Ammon's horn (tissue), 1 donor: ENCODE measurements at regions not wholly inside any gene's neighbourhood (a gene's known extent, or its start where the extent isn't known, plus 50 kb on each side); places are given as distances from the start of the nearest gene placed in this dataset.

Experiments used
- DNase-seq: peaks from one replicate; pipeline ENCODE4 v3.0.0-alpha.2; 2016; ENCODE audit warnings: low spot score

DNA sequence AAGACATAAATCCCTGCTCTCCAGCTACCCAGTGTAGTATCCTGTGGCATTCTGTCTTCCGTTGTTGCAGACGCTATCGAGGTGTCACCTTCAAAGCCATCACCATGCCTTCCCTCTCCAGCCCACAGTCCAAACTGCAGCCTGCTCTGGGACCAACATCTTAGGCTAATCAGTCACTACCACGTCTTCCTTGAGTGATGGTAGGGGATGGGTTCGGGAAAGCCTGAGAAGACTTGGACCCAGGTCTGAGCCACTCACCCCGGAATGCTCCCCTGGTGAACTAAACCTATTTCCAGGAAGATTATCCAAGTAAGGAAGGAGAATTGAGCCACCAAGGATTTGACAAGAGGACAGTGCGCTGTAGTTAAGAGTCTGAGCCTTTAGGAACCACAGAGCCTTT, 52.9 kb upstream of the IRX1 start:
- no peak for DNase-seq

DNA sequence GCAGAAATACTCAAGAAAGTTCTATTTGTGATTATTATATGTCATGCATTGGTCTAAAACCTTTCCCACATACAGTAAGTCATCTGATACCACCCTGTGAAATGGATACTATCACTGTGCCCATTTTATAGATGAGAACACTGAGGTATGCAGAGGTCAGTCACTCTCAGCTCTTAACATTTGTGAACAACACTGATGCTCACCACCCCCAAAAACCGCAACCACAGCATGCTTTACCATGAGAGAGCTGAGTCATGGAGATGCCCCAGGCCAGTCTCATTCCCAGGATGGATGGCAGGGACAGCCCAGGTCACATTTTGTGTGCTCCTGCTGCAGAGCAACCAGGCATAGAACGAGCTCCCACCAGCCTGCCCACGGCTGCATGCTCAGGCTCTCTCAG, 53.5 kb upstream of the IRX1 start:
- DNase-seq, result no peak

DNA sequence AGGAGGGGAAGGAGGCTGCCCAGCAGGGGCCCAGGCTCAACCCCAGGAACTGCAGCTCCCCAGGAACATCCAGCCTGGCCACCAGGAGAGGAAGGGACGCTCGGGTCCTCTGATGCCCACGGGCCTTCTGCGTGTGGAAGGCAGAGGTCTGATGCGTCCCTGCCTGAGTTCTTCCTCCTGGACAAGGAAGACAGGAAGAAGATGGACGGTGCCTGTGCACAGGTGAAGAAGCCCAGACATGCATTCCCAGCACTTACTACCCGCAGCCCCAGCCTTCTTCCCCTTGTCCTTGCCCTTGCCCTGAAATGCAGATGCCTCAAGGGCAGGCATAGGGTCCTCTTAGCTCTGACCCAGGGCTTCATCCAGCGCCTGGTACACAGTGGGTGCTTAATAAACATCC, 56.7 kb upstream of the IRX1 start:
- no peak for DNase-seq

DNA sequence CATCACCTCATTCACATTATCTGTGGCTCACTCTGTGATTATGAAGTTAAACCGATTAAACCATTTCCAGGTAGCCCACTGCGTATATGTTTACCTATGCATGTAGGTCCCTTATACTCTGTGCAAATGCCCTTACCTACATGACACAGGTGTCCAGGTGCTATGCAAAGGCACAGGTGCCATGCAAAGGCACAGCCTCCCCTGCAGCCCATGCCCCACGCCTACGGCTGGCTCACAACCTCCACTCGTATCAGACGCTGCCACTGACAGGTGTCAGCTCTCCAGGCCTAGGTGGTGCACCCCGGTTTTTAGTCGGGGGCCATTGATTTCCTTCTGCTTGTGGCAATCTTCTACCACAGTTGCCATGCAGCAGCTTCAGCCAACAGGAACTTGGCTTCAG, 57.7 kb upstream of the IRX1 start:
- DNase-seq, result no peak

DNA sequence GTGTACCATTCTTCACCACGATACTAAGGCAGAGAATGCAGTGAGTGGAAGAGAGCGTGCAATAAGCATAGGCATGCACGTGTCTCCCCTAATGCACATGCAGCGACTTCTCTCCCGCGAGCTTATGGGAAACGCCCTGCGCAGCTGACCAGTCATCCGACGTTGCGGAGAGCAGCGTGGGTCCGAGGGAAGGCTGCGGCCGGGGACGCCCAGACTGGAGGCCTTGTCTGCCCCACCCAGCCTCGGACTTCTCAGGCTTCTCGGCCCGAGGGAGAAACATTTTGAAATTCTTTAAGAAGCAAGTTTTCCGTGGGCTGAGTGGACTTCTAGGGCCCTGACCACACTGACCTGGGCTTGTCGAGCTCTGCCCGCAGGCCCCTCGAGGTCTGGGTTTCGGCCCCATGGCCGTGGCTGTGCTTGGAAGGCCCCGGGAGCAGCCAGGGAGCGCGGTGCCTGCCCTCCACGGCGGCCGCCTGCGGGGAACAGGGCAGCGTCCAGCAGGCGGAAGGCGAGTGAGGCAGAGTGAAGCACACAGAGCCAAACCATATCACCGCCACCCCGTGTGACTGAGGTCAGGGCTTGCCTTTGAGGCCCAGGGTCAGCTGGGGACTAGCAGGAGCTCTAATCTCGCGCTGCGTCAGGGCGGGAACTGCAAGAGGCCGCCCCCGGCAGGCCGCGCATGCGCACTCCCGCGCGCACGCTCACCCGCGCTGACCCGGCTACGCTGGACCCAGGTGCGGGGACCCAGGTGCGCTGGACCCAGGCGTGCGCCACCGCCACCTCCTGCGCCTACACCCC, 60.0 kb upstream of the IRX1 start:
- no peak for DNase-seq

DNA sequence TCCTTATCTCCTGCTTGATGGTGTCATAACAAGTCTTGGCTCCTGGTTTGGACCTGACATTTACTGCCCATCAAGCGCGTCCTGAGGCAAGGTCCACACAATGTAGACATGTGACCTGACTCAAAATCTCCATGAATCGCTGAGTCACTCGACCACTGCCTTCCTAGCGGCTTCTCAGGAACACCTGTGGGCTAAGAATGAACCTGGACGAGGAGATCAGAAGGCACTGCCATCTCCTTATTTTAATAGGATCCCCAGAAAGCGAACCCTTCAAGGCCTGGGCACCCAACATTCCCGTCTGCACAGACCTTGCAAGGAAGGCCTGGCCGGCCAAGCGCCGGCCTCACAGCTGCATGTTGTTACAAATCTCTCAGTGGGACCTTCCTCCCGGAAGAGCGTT, 60.6 kb upstream of the IRX1 start:
- DNase-seq, result no peak

DNA sequence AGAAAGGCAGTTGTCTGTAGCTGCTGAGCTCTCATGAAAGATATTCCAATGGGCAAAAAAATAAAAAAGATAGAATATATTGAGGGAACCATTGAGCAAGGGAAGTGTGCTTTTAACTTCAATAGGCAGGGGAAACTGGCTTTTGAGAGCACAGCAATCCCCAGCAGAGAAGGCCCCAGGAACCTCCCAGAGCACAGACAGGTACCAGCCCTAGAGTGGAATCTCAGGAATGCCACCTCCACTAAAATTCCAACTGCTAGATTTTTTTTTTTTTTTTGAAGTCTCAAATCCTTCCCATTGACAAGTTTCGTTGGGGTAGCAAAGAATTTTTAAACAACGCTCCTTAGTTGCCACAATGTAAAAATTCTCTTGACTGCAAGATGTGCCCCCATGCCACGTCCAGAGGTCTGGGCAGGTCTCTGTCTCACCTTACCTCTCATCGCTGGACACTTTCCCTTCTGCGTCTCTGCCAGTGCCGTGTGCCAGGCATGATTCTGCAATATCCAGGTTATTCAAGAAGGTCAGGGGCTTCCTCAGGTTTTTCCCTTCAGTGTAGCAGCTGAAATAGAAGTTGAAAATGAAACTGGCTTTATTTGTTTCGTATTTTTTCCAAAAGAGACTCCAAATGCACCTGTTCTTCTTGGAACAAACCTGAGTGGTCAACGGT, 64.2 kb upstream of the IRX1 start:
- no peak for DNase-seq

DNA sequence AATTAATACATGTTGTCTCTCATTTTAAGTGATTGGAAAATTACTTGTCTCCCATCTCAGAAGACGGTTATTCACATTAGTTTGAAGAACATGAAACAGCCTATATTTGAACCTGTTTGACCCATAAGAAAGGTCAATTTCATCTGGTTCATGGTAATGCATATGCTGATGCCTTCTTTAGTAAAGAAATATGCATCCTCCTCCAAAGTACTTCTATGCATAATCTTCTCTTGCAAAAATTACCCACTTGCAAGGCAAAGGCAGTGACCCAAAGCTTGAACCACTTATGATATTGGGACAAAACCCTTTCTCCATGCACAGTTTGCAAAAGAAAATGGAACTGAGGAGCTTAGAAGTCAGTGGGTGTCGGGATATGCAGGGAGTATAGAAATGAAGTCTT, 65.4 kb upstream of the IRX1 start:
- DNase-seq, result no peak

DNA sequence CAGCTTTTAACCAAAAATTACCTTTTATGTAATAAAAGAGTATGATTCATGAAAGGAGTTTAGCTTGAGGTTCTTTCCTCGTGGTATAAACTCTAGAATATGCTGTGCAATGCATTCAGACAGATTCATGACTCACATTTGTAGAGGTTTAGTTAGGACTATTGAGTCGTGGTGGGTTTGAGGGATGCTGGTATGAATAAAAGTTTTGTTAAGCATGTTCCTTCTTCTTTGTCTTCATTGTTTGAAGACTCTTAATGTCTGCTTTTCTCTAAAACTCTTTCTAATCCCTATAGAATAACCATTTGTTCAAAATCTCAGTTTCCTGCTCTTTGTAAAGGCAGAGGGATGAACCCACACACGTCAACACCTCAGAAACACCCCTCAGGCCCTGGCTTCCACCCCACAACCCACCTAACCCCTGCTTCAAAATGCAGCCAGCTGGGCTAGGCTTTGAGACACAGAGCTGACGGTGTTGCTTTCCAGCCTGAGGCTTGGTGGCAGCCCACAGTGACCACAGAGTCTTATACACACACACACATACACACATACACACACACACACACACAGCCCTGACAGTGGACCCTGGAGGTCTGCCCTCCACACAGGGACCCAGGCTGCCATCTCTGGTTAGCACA, 69.0 kb upstream of the IRX1 start:
- no peak for DNase-seq

DNA sequence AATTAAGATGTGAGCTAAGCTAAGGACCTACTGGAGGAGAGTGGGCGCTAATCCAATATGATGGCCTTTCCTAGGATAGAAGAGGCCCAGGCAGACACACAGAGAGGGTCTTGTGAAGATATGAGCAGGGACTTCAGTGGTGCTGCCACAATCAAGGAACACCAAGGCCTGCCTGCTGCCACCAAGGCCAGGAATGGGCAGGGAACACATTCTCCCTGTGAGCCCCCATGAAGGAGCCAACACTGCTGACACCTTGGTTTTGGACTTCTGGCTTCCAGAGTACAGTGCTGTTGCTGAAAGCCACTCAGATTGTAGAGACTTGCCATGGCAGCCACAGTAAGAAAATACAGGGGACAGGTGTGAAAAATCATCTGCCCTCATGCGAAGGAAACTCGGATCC, 73.1 kb upstream of the IRX1 start:
- no peak for DNase-seq

DNA sequence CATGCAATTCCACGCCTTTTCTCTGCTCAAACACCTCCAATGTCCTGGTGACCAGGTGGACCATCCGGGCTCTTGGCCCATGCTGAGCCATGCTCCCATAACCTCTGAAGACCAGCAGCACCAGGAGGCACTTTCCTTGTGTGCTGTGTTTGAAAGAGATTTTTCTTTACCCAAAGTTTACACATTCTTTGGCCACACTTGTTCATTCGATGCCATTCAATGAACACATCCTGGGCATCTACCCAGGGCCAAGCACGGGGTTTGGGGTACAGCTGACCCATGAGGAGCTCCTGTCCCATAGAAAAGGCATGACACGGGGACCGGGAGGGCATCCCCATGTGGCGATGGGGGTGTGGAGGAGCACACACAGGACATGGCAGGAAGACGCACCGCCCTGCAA, 77.1 kb upstream of the IRX1 start:
- no peak for DNase-seq

DNA sequence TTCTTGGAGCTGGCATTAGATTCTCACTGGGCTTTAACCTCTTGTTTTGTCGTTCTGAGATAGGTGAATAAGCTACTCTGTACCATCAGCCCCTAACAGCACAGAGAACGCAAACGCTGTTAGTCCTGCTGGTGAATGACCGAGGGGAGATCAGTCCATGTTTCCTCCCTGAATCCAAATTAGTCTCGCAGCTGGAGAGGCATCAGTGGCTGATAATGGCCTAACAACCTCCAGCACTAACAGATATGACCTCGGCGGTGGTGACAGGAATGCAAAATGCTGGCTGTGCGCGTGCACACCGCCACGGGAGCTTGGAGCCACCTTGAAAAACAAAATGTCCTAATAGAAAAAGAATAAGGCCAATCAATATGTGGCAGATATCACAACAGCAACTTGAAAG, 77.6 kb upstream of the IRX1 start:
- no peak for DNase-seq

DNA sequence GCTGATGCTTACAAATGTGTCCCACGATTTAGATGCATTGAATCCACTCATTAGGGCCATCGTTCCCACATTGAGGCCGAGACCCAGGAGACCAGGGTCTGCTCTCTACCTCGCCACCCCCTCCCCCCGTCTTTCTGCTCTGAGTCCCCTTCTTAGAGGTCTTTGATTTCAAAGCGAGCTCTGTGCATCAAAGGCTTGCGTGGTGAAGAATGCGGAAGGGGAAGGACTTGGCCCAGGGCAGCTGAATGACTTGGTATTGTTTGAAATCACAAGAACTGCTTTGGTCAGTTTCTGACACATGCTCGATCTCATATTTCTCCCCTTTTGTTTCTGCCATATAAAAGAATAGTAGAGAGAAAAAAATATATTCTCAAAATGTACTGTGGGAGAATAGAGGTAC, 78.3 kb upstream of the IRX1 start:
- no peak for DNase-seq

DNA sequence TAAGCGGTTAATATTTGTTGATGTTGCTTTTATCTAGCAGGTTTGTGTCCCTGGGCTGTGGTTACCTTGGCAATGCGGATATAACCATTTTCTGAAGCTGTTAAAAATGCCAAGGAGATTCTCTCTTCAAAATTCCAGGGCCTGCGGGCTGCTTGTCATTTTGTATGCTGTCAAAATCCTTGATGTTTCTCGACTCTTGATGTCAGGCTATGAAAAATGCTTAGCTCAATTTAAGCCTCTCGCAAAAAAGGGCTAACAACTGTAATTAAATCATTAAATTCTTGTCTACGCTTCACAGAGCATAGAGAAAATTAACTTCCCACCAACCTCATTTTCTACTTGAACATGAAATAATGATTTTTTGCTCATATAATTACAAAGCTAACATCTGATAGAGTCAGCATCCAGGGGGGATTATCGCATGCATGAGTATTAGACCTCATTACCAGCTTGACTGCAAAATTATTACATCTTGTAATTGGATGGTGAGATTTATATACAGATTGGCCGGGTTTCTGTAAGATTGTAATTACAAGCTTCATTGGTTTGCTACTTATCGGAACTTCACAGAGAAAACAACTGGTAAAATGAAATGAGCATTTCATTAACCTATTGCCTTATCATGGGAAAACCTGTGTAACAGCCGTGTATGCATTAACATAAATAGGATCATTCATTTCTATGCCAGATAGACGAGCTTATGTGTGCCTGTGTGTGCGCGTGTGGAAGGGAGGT, 83.1 kb upstream of the IRX1 start:
- DNase-seq, result no peak

DNA sequence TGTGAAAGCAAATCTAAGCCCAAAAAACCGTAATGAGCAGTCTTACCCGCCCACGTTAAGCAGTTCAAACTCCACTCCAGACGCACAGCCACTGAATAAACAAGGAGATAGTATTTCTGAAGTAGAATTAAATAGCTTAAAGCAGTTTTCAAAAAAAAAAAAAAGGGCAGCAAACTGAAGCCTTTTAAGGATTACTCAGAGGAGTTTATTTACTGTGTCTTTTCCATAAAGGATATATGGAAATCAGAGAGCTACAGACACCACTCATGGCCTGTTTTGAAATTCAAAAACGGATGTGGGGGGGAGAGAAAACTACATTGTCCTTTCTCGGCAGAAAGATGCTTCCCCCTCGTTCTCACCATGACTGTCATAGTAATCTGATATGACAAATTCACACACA, 83.7 kb upstream of the IRX1 start:
- DNase-seq, result no peak

DNA sequence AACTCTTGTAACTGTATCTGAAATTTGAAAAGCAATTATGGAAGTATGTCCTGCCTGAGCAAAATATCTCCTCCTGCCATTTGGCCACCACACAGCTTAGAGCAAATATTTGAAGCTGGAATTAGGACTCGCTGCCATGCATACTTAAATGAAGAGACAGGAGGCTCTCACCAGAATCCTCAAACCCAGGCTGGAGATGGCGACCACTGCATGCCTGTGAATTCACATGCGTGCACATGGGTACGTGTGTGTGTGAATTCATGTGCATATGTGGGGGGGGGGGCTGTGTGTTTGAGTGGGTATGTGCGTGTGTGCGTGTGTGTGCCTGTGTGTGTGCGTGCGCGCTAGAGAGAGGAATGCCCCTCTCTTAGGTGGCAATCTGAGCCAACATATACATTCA, 84.1 kb upstream of the IRX1 start:
- no peak for DNase-seq

DNA sequence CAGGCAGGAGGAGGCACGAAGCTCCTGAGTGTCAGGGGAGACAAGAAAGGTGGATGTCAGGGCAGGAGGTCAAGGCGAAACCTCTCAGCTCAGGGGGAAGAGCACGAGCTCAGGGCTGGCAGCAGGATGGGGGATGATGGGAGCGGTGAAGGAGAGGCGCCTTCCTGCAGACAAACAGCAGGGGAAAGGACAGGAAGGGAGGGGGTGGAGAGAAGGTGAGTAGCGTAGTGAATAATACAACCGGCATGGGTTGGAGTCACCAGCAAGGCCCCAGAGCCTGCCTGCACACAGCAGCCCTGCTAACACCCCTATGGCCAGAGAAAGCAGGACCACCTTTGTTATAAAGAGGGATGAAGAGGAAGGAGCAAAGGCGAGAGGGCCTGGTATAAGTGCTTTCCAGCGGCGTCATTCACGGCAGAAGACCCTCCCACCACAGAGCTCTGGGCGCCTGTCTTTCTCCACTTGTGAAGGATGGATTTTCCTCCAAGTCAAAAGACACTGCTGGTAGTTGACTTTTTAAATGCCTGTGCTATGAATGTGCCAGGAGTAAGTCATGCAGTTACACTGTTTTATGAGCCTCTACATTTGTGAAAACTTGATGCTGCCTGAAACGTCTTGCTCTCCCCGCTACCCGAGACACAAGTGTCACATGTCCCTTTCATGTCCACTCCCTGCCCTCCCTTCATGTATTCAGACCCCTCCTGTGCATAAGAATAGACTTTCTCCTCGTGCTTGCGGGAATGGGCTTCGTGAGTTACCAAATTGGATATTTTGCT, 84.8 kb upstream of the IRX1 start:
- DNase-seq, result no peak

DNA sequence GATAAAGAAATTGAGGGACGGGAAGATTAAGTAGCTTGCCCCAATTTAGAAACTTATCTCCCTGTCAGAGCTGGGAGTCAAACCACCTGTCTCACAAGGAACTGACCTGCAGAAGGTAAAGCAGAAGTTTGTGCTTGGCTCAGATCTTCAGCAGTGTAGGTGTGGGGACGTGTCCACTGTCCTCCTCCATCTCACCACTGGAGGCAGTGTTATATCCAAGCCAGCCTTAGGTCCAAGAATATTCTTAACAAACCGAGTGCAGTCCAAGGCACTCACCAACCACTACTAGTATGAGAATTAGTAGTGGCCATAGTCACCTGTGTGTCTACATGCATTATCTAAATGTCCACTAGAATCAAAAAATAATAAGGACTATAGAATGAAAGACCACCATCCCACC, 86.3 kb upstream of the IRX1 start:
- DNase-seq, result no peak

DNA sequence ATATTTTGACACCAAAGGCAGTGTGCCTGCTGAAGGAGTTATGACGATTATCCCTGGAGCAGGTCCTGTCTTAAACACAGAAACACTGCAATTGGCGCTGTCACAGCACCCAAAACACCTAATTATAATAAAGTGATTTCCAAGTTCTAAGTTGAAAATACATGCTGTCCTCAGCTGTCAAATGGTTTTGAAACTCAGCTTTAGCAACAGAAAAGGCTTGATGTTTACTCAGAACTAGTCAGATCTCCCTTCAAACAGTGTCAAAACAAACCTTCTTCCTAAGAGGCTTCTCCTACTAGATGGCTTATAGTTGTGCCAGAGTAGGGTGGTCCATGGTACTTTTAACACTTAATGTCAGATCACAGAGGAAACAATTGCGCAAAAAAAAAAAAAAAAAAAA, 87.2 kb upstream of the IRX1 start:
- DNase-seq, result no peak

DNA sequence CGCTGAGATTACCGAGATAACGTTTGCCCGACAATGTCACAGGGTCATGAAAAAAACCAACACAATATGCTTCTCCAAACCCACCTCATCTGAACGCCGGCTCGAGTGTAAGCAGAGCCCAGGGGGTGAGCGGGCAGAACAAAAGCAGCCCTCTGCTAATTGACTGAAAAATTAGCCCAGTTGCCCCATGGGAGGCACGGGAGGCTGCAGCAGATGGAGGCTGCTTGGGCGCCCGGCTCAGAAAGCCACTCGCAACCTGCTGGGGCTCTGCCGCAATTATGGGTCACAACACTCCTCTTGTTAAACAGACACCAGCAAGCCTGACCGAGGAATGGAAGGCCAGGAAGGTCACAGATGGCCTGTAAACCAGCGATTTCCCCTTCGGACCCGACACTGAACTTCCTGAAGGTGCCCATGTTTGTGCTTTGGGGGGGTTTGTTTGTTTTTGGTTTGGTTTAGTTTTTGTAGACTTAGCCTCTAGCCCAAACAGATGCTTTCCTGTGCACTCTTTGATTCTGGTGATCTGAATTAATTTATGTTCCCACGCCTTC, 104.6 kb upstream of the IRX1 start:
- no peak for DNase-seq

DNA sequence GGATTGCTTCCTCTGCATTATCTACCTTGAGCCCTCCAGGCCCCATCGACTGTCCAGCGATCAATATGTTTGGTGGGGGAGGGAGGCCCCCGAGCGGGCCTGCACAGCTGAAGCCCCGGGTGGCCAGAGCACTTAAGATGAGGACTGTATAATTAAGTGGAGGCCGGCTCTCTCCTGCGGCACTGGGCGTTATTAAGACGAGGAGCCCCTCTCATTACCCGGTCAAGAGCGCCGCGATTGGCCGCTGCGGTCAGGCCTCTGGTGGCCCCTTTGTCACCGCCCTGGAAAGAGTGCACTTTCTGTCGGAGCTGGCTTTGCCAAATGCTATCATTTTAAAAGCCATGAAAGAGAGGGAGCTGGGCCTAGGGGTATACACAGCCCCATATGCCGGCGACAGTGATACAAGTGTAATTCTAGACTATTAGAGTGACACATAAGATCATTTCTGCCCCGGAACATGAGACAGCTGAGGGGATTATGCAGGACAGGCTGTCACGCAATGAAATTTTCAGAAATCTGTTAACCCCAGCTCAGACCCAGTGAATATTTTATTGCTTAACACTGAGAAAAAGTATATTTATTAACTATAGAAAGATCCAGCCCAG, 106.3 kb upstream of the IRX1 start:
- DNase-seq, result no peak
